ENCODE measurements at regions not wholly inside any gene's neighbourhood (a gene's known extent, or its start where the extent isn't known, plus 50 kb on each side); places are given as distances from the start of the nearest gene placed in this dataset.
"Not testable (repeated sequence)": the region's sequence is repeated elsewhere in the genome, so short reads cannot be mapped to it uniquely, and the experiment has no call there.

GRCh38 chr7:25069900-25070443 is 55.1 kb downstream of the CYCS start:
- TF ChIP-seq POLR2A (IDR thresholded peaks at IDR 0.05; ENCODE audit: low read depth, low read length), result no peak
- DNase-seq (ENCODE audit: insufficient read length, low spot score), result peak; percentile 72
- FAIRE-seq, result no peak

- DNase-seq (ENCODE audit: insufficient read length, low spot score), result peak; percentile 56
- TF ChIP-seq POLR2A (IDR thresholded peaks at IDR 0.05; ENCODE audit: low read depth, low read length), result no peak
- FAIRE-seq, result no peak
Measured at GRCh38 chr7:25068502-25069213, 56.4 kb downstream of the CYCS start.

- FAIRE-seq (no peak), DNase-seq (ENCODE audit: insufficient read length, low spot score) (no peak)
- no peak for TF ChIP-seq POLR2A (IDR thresholded peaks at IDR 0.05; ENCODE audit: low read depth, low read length)
Measured at GRCh38 chr7:25067726-25068501, 57.1 kb downstream of the CYCS start.

GRCh38 chr7:25066253-25066652 is 58.8 kb downstream of the CYCS start:
- FAIRE-seq (no peak), DNase-seq (ENCODE audit: insufficient read length, low spot score) (no peak)
- no peak for TF ChIP-seq POLR2A (IDR thresholded peaks at IDR 0.05; ENCODE audit: low read depth, low read length)

- FAIRE-seq (no peak), DNase-seq (ENCODE audit: insufficient read length, low spot score) (no peak)
- TF ChIP-seq POLR2A (IDR thresholded peaks at IDR 0.05; ENCODE audit: low read depth, low read length), result no peak
Measured at GRCh38 chr7:25062380-25062779, 62.7 kb downstream of the CYCS start.

- TF ChIP-seq POLR2A (IDR thresholded peaks at IDR 0.05; ENCODE audit: low read depth, low read length), result no peak
- DNase-seq (ENCODE audit: insufficient read length, low spot score) (no peak), FAIRE-seq (no peak)
Measured at GRCh38 chr7:25060487-25061055, 64.5 kb downstream of the CYCS start.

GRCh38 chr7:25059576-25059975 is 65.5 kb downstream of the CYCS start:
- TF ChIP-seq POLR2A (IDR thresholded peaks at IDR 0.05; ENCODE audit: low read depth, low read length), result no peak

GRCh38 chr7:25056368-25056767 is 68.7 kb downstream of the CYCS start:
- TF ChIP-seq POLR2A (IDR thresholded peaks at IDR 0.05; ENCODE audit: low read depth, low read length), result no peak
- DNase-seq (ENCODE audit: insufficient read length, low spot score) (no peak), FAIRE-seq (no peak)

More at GRCh38 chr7:25059576-25059975, 65.5 kb downstream of the CYCS start:
- DNase-seq (ENCODE audit: insufficient read length, low spot score) (no peak), FAIRE-seq (no peak)

- DNase-seq (ENCODE audit: insufficient read length, low spot score), result no peak
- no peak for TF ChIP-seq POLR2A (IDR thresholded peaks at IDR 0.05; ENCODE audit: low read depth, low read length)
- no peak for FAIRE-seq
Measured at GRCh38 chr7:25055520-25056220, 69.4 kb downstream of the CYCS start.

GRCh38 chr7:25054819-25055519 is 70.1 kb downstream of the CYCS start:
- TF ChIP-seq POLR2A (IDR thresholded peaks at IDR 0.05; ENCODE audit: low read depth, low read length), result no peak
- FAIRE-seq (no peak), DNase-seq (ENCODE audit: insufficient read length, low spot score) (no peak)

- FAIRE-seq (no peak), DNase-seq (ENCODE audit: insufficient read length, low spot score) (no peak)
- TF ChIP-seq POLR2A (IDR thresholded peaks at IDR 0.05; ENCODE audit: low read depth, low read length), result no peak
Measured at GRCh38 chr7:25050223-25050622, 70.2 kb upstream of the OSBPL3 start.

GRCh38 chr7:25048444-25048834 is 68.5 kb upstream of the OSBPL3 start:
- FAIRE-seq (no peak), DNase-seq (ENCODE audit: insufficient read length, low spot score) (no peak)
- TF ChIP-seq POLR2A (IDR thresholded peaks at IDR 0.05; ENCODE audit: low read depth, low read length), result no peak

GRCh38 chr7:25047571-25048443 is 67.8 kb upstream of the OSBPL3 start:
- not testable (repeated sequence) for DNase-seq (ENCODE audit: insufficient read length, low spot score); FAIRE-seq
